DOHH2 (cell line): ENCODE measurements at regions not wholly inside any gene's neighbourhood (a gene's known extent, or its start where the extent isn't known, plus 50 kb on each side); places are given as distances from the start of the nearest gene placed in this dataset.

Source experiments
- EZH2phosphoT487 ChIP-seq: fragments of 200-600 bp; sonication (generic); IDR thresholded peaks from 2 replicates; pipeline ENCODE4 v1.6.1; 2017; ENCODE audit warnings: borderline replicate concordance, mild to moderate bottlenecking, antibody characterized with exemption, low read length, moderate library complexity, mixed read lengths
- TF ChIP-seq, protein P1 (sequence below): fragments of 200-600 bp; sonication (generic); IDR thresholded peaks from one replicate; pipeline ENCODE4 v1.5.1; 2014; ENCODE audit warnings: antibody characterized with exemption, mild to moderate bottlenecking, low read depth, low read length; ENCODE audit not compliant: poor library complexity, severe bottlenecking

DNA sequence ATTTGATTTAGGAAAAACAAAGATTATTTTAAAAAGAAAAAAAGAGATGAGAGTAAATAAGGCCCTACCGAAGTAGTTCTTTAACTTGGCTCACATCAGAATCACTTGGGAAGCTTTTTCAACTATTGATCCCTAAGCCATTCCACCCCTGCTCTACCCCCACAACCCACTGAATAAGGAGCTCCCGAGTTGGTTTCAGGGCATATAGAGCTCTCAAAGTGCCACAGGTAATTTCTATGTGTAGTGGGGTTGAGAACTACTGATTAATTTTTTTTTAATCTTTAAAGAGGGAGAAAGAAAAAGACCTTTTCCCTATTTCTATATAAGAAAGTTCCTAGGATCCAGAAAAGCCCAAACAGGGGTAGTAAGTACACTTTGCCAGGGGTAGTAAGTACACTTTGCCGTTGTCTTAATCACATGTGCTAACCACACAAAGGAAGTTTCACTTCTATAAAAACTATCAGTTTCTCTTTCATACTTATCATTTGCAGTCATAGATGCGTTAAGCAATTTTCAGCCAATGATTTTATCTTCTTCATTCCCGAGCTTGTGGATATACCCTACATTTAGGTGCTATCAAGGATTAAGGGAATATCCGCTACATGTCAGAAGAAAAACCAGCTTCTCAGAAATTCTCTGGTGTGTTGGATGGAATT, 108.4 kb upstream of the ZC3H12C start:
- TF ChIP-seq, protein P1, sequence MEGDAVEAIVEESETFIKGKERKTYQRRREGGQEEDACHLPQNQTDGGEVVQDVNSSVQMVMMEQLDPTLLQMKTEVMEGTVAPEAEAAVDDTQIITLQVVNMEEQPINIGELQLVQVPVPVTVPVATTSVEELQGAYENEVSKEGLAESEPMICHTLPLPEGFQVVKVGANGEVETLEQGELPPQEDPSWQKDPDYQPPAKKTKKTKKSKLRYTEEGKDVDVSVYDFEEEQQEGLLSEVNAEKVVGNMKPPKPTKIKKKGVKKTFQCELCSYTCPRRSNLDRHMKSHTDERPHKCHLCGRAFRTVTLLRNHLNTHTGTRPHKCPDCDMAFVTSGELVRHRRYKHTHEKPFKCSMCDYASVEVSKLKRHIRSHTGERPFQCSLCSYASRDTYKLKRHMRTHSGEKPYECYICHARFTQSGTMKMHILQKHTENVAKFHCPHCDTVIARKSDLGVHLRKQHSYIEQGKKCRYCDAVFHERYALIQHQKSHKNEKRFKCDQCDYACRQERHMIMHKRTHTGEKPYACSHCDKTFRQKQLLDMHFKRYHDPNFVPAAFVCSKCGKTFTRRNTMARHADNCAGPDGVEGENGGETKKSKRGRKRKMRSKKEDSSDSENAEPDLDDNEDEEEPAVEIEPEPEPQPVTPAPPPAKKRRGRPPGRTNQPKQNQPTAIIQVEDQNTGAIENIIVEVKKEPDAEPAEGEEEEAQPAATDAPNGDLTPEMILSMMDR, result no peak
- no peak for TF ChIP-seq EZH2phosphoT487
